ENCODE measurements at regions not wholly inside any gene's neighbourhood (a gene's known extent, or its start where the extent isn't known, plus 50 kb on each side); places are given as distances from the start of the nearest gene placed in this dataset.

- TF ChIP-seq EP300 (IDR thresholded peaks at IDR 0.05) (no peak), POLR2AphosphoS5 (IDR thresholded peaks at IDR 0.05) (no peak)
- TF ChIP-seq, protein P1, sequence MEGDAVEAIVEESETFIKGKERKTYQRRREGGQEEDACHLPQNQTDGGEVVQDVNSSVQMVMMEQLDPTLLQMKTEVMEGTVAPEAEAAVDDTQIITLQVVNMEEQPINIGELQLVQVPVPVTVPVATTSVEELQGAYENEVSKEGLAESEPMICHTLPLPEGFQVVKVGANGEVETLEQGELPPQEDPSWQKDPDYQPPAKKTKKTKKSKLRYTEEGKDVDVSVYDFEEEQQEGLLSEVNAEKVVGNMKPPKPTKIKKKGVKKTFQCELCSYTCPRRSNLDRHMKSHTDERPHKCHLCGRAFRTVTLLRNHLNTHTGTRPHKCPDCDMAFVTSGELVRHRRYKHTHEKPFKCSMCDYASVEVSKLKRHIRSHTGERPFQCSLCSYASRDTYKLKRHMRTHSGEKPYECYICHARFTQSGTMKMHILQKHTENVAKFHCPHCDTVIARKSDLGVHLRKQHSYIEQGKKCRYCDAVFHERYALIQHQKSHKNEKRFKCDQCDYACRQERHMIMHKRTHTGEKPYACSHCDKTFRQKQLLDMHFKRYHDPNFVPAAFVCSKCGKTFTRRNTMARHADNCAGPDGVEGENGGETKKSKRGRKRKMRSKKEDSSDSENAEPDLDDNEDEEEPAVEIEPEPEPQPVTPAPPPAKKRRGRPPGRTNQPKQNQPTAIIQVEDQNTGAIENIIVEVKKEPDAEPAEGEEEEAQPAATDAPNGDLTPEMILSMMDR (IDR thresholded peaks at IDR 0.05): no peak
These were observed 1111.2 kb upstream of the ADGRL3 start for GRCh38 chr4:60088807-60089486.

Data from upper lobe of left lung (tissue), 4 donors.